ENCODE measurements at regions not wholly inside any gene's neighbourhood (a gene's known extent, or its start where the extent isn't known, plus 50 kb on each side); places are given as distances from the start of the nearest gene placed in this dataset.

- H3K79me2 ChIP-seq (ENCODE audit: low read depth): no peaks in the 10 kb centered on the region
- peaks cover 92% of the 10 kb centered on the region for H3K27me3 ChIP-seq (ENCODE audit: insufficient read depth, low read depth)
- H3K27ac ChIP-seq: no peak overlapping the region
- no peaks in the 10 kb centered on the region for H3K9me2 ChIP-seq (ENCODE audit: insufficient read depth)
- H2AFZ ChIP-seq: no peak overlapping the region
- no peak for TF ChIP-seq EZH2 (IDR thresholded peaks at IDR 0.05; ENCODE audit: low read depth)
- no peak for TF ChIP-seq CTCF (conservative IDR thresholded peaks at IDR 0.05)
- H4K20me1 ChIP-seq (ENCODE audit: insufficient read depth): no peaks in the 10 kb centered on the region
- ChIA-PET POLR2A (ENCODE audit: unreplicated experiment) (no interaction called here), CTCF (no interaction called here)
- BruUV-seq (replicated peaks): no TSS peak
- H3K4me2 ChIP-seq: no peak overlapping the region
- no peak overlapping the region for H3K4me3 ChIP-seq
- no peaks in the 10 kb centered on the region for H3F3A ChIP-seq (ENCODE audit: insufficient read depth, low read depth)
- no peaks in the 10 kb centered on the region for H3K4me1 ChIP-seq (replicated peaks; ENCODE audit: insufficient read depth)
- no peaks in the 10 kb centered on the region for H3K36me3 ChIP-seq (ENCODE audit: low read depth)
- H3K9me3 ChIP-seq (ENCODE audit: insufficient read depth, low read depth): no peaks in the 10 kb centered on the region
- no peak for DNase-seq
- intact Hi-C loops (cut with micrococcal nuclease; ENCODE audit: unreplicated experiment): loop anchor here (10.0 kb wide), 2 partner anchors 85 to 95 kb away; no protein-coding TSS in a partner anchor
Measured at GRCh38 chr18:7459851-7460770, 107.0 kb upstream of the PTPRM start.

GRCh38 chr18:7464245-7464966, 102.7 kb upstream of the PTPRM start:
- H3K4me2 ChIP-seq: no peak overlapping the region
- ChIA-PET CTCF (no interaction called here), POLR2A (ENCODE audit: unreplicated experiment) (no interaction called here)
- H3K27me3 ChIP-seq (ENCODE audit: insufficient read depth, low read depth): peaks cover 96% of the 10 kb centered on the region
- no peaks in the 10 kb centered on the region for H3K9me3 ChIP-seq (ENCODE audit: insufficient read depth, low read depth)
- H3F3A ChIP-seq (ENCODE audit: insufficient read depth, low read depth): no peaks in the 10 kb centered on the region
- H4K20me1 ChIP-seq (ENCODE audit: insufficient read depth): no peaks in the 10 kb centered on the region
- TF ChIP-seq CTCF (conservative IDR thresholded peaks at IDR 0.05): no peak
- TF ChIP-seq EZH2 (IDR thresholded peaks at IDR 0.05; ENCODE audit: low read depth): no peak
- no peaks in the 10 kb centered on the region for H3K9me2 ChIP-seq (ENCODE audit: insufficient read depth)
- intact Hi-C loops (cut with micrococcal nuclease; ENCODE audit: unreplicated experiment): loop anchor here (10.0 kb wide), 1 partner anchor 80 kb away; no protein-coding TSS in a partner anchor
- H3K27ac ChIP-seq: no peak overlapping the region
- no peak for DNase-seq
- no peaks in the 10 kb centered on the region for H3K4me1 ChIP-seq (replicated peaks; ENCODE audit: insufficient read depth)
- no TSS peak for BruUV-seq (replicated peaks)
- no peak overlapping the region for H3K4me3 ChIP-seq
- no peak overlapping the region for H2AFZ ChIP-seq
- no peaks in the 10 kb centered on the region for H3K36me3 ChIP-seq (ENCODE audit: low read depth)
- H3K79me2 ChIP-seq (ENCODE audit: low read depth): no peaks in the 10 kb centered on the region

GRCh38 chr18:7466190-7466589, 100.9 kb upstream of the PTPRM start:
- no peaks in the 10 kb centered on the region for H3K9me3 ChIP-seq (ENCODE audit: insufficient read depth, low read depth)
- no peaks in the 10 kb centered on the region for H3K79me2 ChIP-seq (ENCODE audit: low read depth)
- H3K4me3 ChIP-seq: no peak overlapping the region
- H2AFZ ChIP-seq: no peak overlapping the region
- H3K27ac ChIP-seq: no peak overlapping the region
- intact Hi-C loops (cut with micrococcal nuclease; ENCODE audit: unreplicated experiment): loop anchor here (10.0 kb wide), 1 partner anchor 79 kb away; no protein-coding TSS in a partner anchor
- no peaks in the 10 kb centered on the region for H3K4me1 ChIP-seq (replicated peaks; ENCODE audit: insufficient read depth)
- ChIA-PET CTCF (no interaction called here), POLR2A (ENCODE audit: unreplicated experiment) (no interaction called here)
- no peak for DNase-seq
- no peaks in the 10 kb centered on the region for H3K36me3 ChIP-seq (ENCODE audit: low read depth)
- BruUV-seq (replicated peaks): no TSS peak
- H3F3A ChIP-seq (ENCODE audit: insufficient read depth, low read depth): no peaks in the 10 kb centered on the region
- TF ChIP-seq EZH2 (IDR thresholded peaks at IDR 0.05; ENCODE audit: low read depth): no peak
- no peak for TF ChIP-seq CTCF (conservative IDR thresholded peaks at IDR 0.05)
- no peaks in the 10 kb centered on the region for H3K9me2 ChIP-seq (ENCODE audit: insufficient read depth)
- peaks cover 95% of the 10 kb centered on the region for H3K27me3 ChIP-seq (ENCODE audit: insufficient read depth, low read depth)
- H3K4me2 ChIP-seq: no peak overlapping the region
- no peaks in the 10 kb centered on the region; the same call in 1 of the 2 replicates for H4K20me1 ChIP-seq (ENCODE audit: insufficient read depth)

Measured in PC-9 (cell line).